ENCODE measurements at regions not wholly inside any gene's neighbourhood (a gene's known extent, or its start where the extent isn't known, plus 50 kb on each side); places are given as distances from the start of the nearest gene placed in this dataset.

DNA sequence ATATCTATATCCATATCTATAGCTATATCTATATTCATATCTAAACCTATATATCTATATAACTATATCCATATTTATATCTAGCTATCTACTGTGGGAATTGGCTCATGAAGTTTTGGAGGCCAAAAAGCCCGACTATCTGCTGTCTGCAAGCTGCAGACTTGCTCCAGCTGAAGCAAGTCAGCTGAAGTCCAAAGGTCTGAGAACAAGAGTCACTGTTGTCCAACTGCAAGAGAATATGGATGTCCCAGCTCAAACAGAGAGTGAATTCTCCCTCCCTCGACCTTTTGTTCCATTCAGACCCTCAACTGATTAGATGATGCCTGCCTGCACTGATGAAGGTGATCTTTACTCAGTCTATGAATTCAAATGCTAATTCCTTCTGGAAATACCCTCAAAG lies 63.3 kb upstream of the VCX start:
- dilution Hi-C loops (cut with MboI; ENCODE audit: extremely low pct_ligation_motif_present, low sequenced_read_pairs), result no loop called here
- no peaks in the 10 kb centered on the region for H3K27me3 ChIP-seq (ENCODE audit: control insufficient read depth, extremely low read depth, insufficient read depth, low read length)
- H3K4me3 ChIP-seq (ENCODE audit: control insufficient read depth in 2 of 3, extremely low read depth in 1 of 3, insufficient read depth in 2 of 3, low read depth in 1 of 3, low read length in 3 of 3), result no peak overlapping the region
- H3K36me3 ChIP-seq (ENCODE audit: control insufficient read depth in 2 of 2, extremely low read depth in 1 of 2, insufficient read depth in 2 of 2, low read length in 2 of 2), result no peaks in the 10 kb centered on the region
- no peak overlapping the region for H3K27ac ChIP-seq (ENCODE audit: control insufficient read depth, insufficient read depth, low read length)
- H3K9me1 ChIP-seq (ENCODE audit: control insufficient read depth, extremely low read depth, insufficient read depth, low read length), result no peaks in the 10 kb centered on the region
- H3K9me3 ChIP-seq (ENCODE audit: control insufficient read depth, low read depth, low read length), result no peaks in the 10 kb centered on the region
- H3K9ac ChIP-seq (ENCODE audit: control insufficient read depth, extremely low read depth, insufficient read depth, low read length), result no peak overlapping the region
- H2AFZ ChIP-seq (ENCODE audit: control insufficient read depth, low read length), result no peak overlapping the region
- no peaks in the 10 kb centered on the region for H3K79me2 ChIP-seq (ENCODE audit: control insufficient read depth, insufficient read depth, low read length)
- no peaks in the 10 kb centered on the region for H3K4me1 ChIP-seq (ENCODE audit: control insufficient read depth, extremely low read depth, insufficient read depth, low read length)
- no peak overlapping the region for H3K4me2 ChIP-seq (ENCODE audit: control insufficient read depth, extremely low read depth, insufficient read depth, low read depth, low read length)
- H4K20me1 ChIP-seq (ENCODE audit: control insufficient read depth, extremely low read depth, insufficient read depth, low read length), result no peaks in the 10 kb centered on the region
- FAIRE-seq (no peak), DNase-seq (ENCODE audit: low read depth, low spot score) (no peak)
- TF ChIP-seq, protein P1, sequence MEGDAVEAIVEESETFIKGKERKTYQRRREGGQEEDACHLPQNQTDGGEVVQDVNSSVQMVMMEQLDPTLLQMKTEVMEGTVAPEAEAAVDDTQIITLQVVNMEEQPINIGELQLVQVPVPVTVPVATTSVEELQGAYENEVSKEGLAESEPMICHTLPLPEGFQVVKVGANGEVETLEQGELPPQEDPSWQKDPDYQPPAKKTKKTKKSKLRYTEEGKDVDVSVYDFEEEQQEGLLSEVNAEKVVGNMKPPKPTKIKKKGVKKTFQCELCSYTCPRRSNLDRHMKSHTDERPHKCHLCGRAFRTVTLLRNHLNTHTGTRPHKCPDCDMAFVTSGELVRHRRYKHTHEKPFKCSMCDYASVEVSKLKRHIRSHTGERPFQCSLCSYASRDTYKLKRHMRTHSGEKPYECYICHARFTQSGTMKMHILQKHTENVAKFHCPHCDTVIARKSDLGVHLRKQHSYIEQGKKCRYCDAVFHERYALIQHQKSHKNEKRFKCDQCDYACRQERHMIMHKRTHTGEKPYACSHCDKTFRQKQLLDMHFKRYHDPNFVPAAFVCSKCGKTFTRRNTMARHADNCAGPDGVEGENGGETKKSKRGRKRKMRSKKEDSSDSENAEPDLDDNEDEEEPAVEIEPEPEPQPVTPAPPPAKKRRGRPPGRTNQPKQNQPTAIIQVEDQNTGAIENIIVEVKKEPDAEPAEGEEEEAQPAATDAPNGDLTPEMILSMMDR (optimal IDR thresholded peaks at IDR 0.05 in 1 of 3, IDR thresholded peaks at IDR 0.05 in 1 of 3, conservative IDR thresholded peaks at IDR 0.05 in 1 of 3; ENCODE audit: extremely low read depth in 1 of 3, insufficient read depth in 2 of 3, low read length in 3 of 3), result no peak
- no peak for TF ChIP-seq EZH2 (IDR thresholded peaks at IDR 0.05; ENCODE audit: low read length)

DNA sequence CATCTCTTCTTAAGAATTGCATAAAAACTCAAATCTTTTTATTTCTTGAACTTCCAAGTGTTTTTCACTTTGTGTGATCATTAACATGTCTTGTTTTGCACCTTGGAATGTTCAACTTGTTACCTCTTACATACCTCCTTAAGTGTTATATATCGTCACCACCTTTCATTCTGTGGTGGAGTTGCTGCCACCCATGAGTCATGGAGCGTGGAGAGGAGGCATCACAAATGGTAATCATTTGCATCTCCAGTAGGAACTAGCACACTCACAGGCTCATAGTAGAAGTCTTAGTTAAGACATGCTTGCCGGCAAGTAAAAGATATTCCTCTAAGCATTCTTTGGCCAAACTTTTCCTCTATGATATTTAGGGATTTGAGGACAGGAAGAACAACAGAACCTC lies 67.0 kb upstream of the VCX start:
- dilution Hi-C loops (cut with MboI; ENCODE audit: extremely low pct_ligation_motif_present, low sequenced_read_pairs), result no loop called here
- no peaks in the 10 kb centered on the region for H3K9me1 ChIP-seq (ENCODE audit: control insufficient read depth, extremely low read depth, insufficient read depth, low read length)
- H3K9me3 ChIP-seq (ENCODE audit: control insufficient read depth, low read depth, low read length), result no peaks in the 10 kb centered on the region
- H3K79me2 ChIP-seq (ENCODE audit: control insufficient read depth, insufficient read depth, low read length), result no peaks in the 10 kb centered on the region
- H2AFZ ChIP-seq (ENCODE audit: control insufficient read depth, low read length), result no peak overlapping the region
- no peak overlapping the region for H3K4me3 ChIP-seq (ENCODE audit: control insufficient read depth in 2 of 3, extremely low read depth in 1 of 3, insufficient read depth in 2 of 3, low read depth in 1 of 3, low read length in 3 of 3)
- no peaks in the 10 kb centered on the region for H3K27me3 ChIP-seq (ENCODE audit: control insufficient read depth, extremely low read depth, insufficient read depth, low read length)
- no peak for TF ChIP-seq EZH2 (IDR thresholded peaks at IDR 0.05; ENCODE audit: low read length)
- TF ChIP-seq, protein P1 (optimal IDR thresholded peaks at IDR 0.05 in 1 of 3, IDR thresholded peaks at IDR 0.05 in 1 of 3, conservative IDR thresholded peaks at IDR 0.05 in 1 of 3; ENCODE audit: extremely low read depth in 1 of 3, insufficient read depth in 2 of 3, low read length in 3 of 3), result no peak
- no peak overlapping the region for H3K27ac ChIP-seq (ENCODE audit: control insufficient read depth, insufficient read depth, low read length)
- DNase-seq (ENCODE audit: low read depth, low spot score) (no peak), FAIRE-seq (no peak)
- H3K4me1 ChIP-seq (ENCODE audit: control insufficient read depth, extremely low read depth, insufficient read depth, low read length), result no peaks in the 10 kb centered on the region
- no peaks in the 10 kb centered on the region for H3K36me3 ChIP-seq (ENCODE audit: control insufficient read depth in 2 of 2, extremely low read depth in 1 of 2, insufficient read depth in 2 of 2, low read length in 2 of 2)
- H3K4me2 ChIP-seq (ENCODE audit: control insufficient read depth, extremely low read depth, insufficient read depth, low read depth, low read length), result no peak overlapping the region
- H3K9ac ChIP-seq (ENCODE audit: control insufficient read depth, extremely low read depth, insufficient read depth, low read length), result no peak overlapping the region
- H4K20me1 ChIP-seq (ENCODE audit: control insufficient read depth, extremely low read depth, insufficient read depth, low read length), result no peaks in the 10 kb centered on the region

Measured in keratinocyte (primary cell).